Right lobe of liver (tissue), 6 donors: ENCODE measurements at regions not wholly inside any gene's neighbourhood (a gene's known extent, or its start where the extent isn't known, plus 50 kb on each side); places are given as distances from the start of the nearest gene placed in this dataset.

ENCODE experiments used
- ATAC-seq, 4 donors: fragments of 200-7000 bp; cut with Tn5 transposase; one replicate each; pipeline ENCODE4 v1.9.1; 2020; ENCODE audit warnings: mild to moderate bottlenecking in 4 of 4, moderate library complexity in 4 of 4
- DNase-seq, 3 donors: peaks; one replicate each; pipeline ENCODE4 v3.0.0-alpha.2; 2020
- H3K27ac ChIP-seq, 3 donors: fragments of 200-600 bp; one replicate each; pipeline ENCODE4 v1.8.0; 2022
- H3K27me3 ChIP-seq, 2 donors: fragments of 200-600 bp; one replicate each; pipeline ENCODE4 v1.8.0; 2022
- H3K36me3 ChIP-seq, 4 donors: fragments of 200-600 bp; sonication (generic) in 1 of 4; one replicate each; pipeline versions ENCODE4 v1.5.1 to v1.8.0; 2017 to 2022; ENCODE audit warnings: control low read depth in 1 of 4
- H3K4me1 ChIP-seq, 4 donors: fragments of 200-600 bp; sonication (generic) in 1 of 4; one replicate each; pipeline versions ENCODE4 v1.5.1 to v1.8.0; 2017 to 2022; ENCODE audit warnings: control low read depth in 1 of 4
- H3K4me3 ChIP-seq, 3 donors: fragments of 200-600 bp; one replicate each; pipeline ENCODE4 v1.8.0; 2022
- H3K9me3 ChIP-seq, 4 donors: fragments of 200-600 bp; sonication (generic) in 1 of 4; one replicate each; pipeline versions ENCODE4 v1.5.1 to v1.8.0; 2017 to 2022; ENCODE audit warnings: control low read depth in 1 of 4
- CTCF ChIP-seq, 4 donors: fragments of 200-600 bp in 3 of 4; fragments of 450-650 bp in 1 of 4; IDR thresholded peaks; one replicate each; pipeline versions ENCODE4 v1.5.1 to v1.8.0; 2016 to 2022; ENCODE audit warnings: antibody characterized with exemption in 4 of 4, mild to moderate bottlenecking in 2 of 4
- POLR2A ChIP-seq: fragments of 450-650 bp; IDR thresholded peaks from one replicate; pipeline ENCODE4 v1.6.1; 2017; ENCODE audit warnings: antibody characterized with exemption, mild to moderate bottlenecking
- WGBS: methylation state at CpG from one replicate; pipeline ENCODE4 v1.1.6; 2018; ENCODE audit warnings: low coverage, low lambda C conversion rate; ENCODE audit not compliant: insufficient coverage; ENCODE audit errors: missing lambda C conversion rate; 5-methylcytosine and 5-hydroxymethylcytosine counted together
- intact Hi-C, 2 donors: fragments of 100-400 bp; cut with DNase I; formaldehyde crosslinking; loops; one replicate each; pipeline versions ENCODE4 v1.11.2 to v1.14.1; 2022
- donor health status: DM: no; HTN: yes; CAD: no.
- donor health status: DM: no; HTN: no; CAD: no.
- donor health status: DM: no; HTN: no; CAD: no.
- donor health status: DM: no; HTN: yes; CAD: no.
- donor health status: DM: no; HTN: yes; CAD: no.

DNA sequence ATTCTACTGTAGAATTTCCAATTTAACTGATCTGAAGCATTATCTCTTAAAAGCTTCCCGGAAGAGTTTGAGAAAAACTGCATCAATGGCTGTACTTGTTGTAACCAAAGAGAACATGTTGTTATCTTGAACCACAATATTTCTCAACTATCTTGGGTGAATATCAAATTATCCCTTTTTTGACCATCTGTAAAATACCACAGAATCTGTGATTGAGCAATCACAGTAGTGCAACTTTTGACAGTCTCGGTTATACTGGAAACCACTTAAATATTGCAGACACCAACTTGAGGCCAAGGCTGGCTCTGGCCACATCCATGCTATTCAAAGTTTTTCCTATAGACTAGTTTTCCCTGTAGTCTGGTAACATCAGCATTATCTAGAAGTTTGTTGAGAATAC is 842.8 kb upstream of the EPHA6 start:
- Histone ChIP-seq H3K4me3 (no peak overlapping the region), H3K27me3 (no peaks in the 10 kb centered on the region), H3K36me3 (no peaks in the 10 kb centered on the region), H3K9me3 (no peaks in the 10 kb centered on the region), H3K4me1 (no peaks in the 10 kb centered on the region), H3K27ac (no peak overlapping the region)
- TF ChIP-seq CTCF (IDR thresholded peaks at IDR 0.05) (no peak), POLR2A (no peak)
- intact Hi-C loops = no loop called here
- WGBS = 37% methylated on average over 2 of the region's 2 CpGs
- no peak for DNase-seq
- no peak for ATAC-seq

- TF ChIP-seq POLR2A (no peak), CTCF (IDR thresholded peaks at IDR 0.05) (no peak)
- no peak for ATAC-seq
- Histone ChIP-seq H3K27me3 (no peaks in the 10 kb centered on the region), H3K4me1 (no peaks in the 10 kb centered on the region), H3K4me3 (no peak overlapping the region), H3K9me3 (no peaks in the 10 kb centered on the region), H3K27ac (no peak overlapping the region), H3K36me3 (no peaks in the 10 kb centered on the region)
- intact Hi-C loops = no loop called here
- 26% methylated on average over 4 of the region's 4 CpGs for WGBS
- no peak for DNase-seq
These were observed 820.1 kb upstream of the EPHA6 start for GRCh38 chr3:95994338-95994737.

GRCh38 chr3:96000966-96001365 is 813.4 kb upstream of the EPHA6 start:
- WGBS = 66% methylated on average over 4 of the region's 4 CpGs
- no peak overlapping the region for H3K27ac ChIP-seq
- H3K36me3 ChIP-seq = no peaks in the 10 kb centered on the region
- DNase-seq (no peak), ATAC-seq (no peak)
- no peaks in the 10 kb centered on the region for H3K27me3 ChIP-seq
- H3K9me3 ChIP-seq = no peaks in the 10 kb centered on the region
- intact Hi-C loops = no loop called here
- no peaks in the 10 kb centered on the region for H3K4me1 ChIP-seq
- TF ChIP-seq CTCF (IDR thresholded peaks at IDR 0.05) (no peak), POLR2A (no peak)
- H3K4me3 ChIP-seq = no peak overlapping the region

GRCh38 chr3:96007650-96008195 is 806.7 kb upstream of the EPHA6 start:
- no peaks in the 10 kb centered on the region for H3K4me1 ChIP-seq
- intact Hi-C loops = no loop called here
- H3K27me3 ChIP-seq = no peaks in the 10 kb centered on the region

More at GRCh38 chr3:96007650-96008195, 806.7 kb upstream of the EPHA6 start:
- Histone ChIP-seq H3K4me3 (no peak overlapping the region), H3K9me3 (no peaks in the 10 kb centered on the region), H3K27ac (no peak overlapping the region), H3K36me3 (no peaks in the 10 kb centered on the region)
- ATAC-seq (no peak), DNase-seq (no peak)
- TF ChIP-seq POLR2A (no peak), CTCF (IDR thresholded peaks at IDR 0.05) (no peak)
